Activated CD4-positive, alpha-beta T cell treated with anti-CD3 and anti-CD28 coated beads for 4 hours (primary cell): ENCODE measurements at regions not wholly inside any gene's neighbourhood (a gene's known extent, or its start where the extent isn't known, plus 50 kb on each side); places are given as distances from the start of the nearest gene placed in this dataset.
"Not testable (repeated sequence)": the region's sequence is repeated elsewhere in the genome, so short reads cannot be mapped to it uniquely, and the experiment has no call there.

Experiments used
- DNase-seq, 2 donors: peaks; one replicate each; pipeline ENCODE4 v3.0.0-alpha.2; 2020

DNA sequence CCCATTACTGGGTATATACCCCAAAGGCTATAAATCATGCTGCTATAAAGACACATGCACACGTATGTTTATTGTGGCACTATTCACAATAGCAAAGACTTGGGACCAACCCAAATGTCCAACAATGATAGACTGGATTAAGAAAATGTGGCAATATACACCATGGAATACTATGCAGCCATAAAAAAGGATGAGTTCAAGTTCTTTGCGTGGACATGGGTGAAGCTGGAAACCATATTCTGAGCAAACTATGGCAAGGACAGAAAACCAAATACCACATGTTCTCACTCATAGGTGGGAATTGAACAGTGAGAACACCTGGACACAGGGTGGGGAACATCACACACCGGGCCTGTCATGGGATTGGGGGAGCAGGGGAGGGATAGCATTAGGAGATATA, 54.4 kb upstream of the MUCL1 start:
- DNase-seq: not testable (repeated sequence)

DNA sequence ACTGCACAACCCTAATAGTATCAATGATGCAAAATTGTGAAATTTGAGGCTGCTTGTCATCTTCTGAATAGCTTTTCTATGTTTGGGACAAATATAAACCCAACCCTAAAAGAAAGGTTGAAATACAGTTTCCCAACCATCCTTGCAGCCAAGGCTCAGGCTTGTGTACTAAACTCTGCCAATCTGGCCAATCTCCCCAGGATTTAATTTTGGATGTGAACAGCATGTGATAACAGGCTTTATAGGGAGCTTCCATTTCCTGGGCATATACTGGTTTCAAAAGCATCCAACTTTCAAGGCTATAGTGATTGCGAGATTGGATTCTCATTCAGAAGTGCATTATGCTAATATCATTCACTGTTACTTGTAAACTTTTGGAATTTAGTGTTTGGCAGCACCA, 55.7 kb upstream of the MUCL1 start:
- no peak for DNase-seq

GRCh38 chr12:54796991-54797390, 57.3 kb upstream of the MUCL1 start:
- no peak for DNase-seq

- no peak for DNase-seq
Measured at GRCh38 chr12:54795644-54796043, 58.7 kb upstream of the MUCL1 start.

- no peak for DNase-seq
Measured at GRCh38 chr12:54786081-54786480, 68.2 kb upstream of the MUCL1 start.

GRCh38 chr12:54784115-54784514, 70.2 kb upstream of the MUCL1 start:
- no peak for DNase-seq

GRCh38 chr12:54777031-54777430, 77.3 kb upstream of the MUCL1 start:
- DNase-seq: not testable (repeated sequence)

DNA sequence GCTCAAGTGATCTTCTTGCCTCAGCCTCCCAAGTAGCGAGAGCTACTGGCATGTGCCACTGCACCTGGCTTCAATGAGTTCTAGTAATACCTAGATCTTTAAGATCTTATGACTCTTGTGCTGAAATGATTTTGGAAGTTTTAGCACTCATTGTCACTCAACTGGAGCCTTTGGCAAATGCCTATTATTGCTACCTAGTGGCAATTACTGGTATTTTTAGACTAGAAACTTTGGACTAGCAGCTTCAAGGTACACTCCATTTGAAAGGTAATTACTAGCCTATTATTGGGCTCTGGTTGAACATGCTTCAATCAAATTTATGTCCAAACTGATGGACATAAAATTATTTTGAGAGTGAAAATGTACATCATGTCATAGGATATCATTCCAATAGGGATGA, 80.7 kb upstream of the MUCL1 start:
- DNase-seq: no peak

- DNase-seq: no peak
Measured at GRCh38 chr12:54765652-54766051, 88.7 kb upstream of the MUCL1 start.

DNA sequence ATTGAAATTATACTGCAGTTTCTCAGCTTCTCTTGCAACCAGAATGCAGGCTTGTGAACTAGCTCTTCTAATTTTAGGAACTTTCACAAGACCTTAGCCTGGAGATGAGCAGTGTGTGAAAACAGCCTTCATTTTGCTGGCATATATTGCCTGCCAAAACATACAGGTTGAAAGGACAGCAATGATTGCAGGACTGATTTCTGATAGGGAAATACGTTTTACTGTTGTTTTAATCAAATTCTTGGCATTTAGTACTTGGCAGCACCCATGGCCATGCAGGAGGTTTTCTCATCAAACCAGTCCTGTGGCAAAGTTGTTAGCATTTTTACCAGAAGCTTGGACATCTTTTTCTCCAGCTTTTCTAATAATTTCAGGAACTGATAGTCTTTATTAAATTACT, 91.9 kb upstream of the MUCL1 start:
- no peak for DNase-seq

DNA sequence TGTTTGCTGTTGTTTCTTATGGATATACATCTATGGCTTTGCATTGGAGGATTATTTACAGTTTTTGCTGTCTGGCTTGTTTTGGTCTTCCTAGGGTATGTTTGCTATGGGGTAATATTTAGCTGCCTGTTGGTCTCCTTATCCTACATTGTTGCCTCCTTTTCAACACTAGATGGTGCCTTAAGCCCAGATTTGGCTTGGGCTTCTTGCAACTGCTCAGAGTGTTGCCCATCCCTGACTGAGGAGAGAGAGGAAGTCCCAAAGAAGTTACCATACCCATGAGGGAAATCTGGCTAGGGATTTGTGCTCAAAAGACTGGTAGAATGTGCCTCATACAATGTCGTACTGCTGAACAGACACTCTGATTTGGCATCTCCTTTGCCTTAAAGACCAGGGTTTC, 94.6 kb upstream of the MUCL1 start:
- DNase-seq: peak in 1 of 2 donors; percentile 3

DNA sequence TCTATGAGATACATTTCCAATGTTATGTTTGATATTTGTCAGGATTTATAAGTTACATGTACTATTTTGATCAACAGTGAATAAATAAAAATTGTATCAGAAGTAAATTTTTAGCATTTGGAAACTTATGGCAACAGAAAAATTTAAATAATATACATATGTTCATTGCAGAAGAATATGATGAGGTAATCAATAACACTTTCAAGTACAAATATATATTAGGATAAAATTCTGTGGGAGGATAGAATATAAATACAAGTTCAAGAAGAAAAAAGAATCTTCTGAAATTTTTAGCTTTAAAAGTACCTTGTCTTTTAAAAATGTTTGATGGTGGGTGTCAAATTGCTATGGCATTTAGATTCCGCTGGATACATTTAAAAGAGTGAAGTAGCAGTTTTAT, 102.8 kb upstream of the MUCL1 start:
- DNase-seq: no peak

DNA sequence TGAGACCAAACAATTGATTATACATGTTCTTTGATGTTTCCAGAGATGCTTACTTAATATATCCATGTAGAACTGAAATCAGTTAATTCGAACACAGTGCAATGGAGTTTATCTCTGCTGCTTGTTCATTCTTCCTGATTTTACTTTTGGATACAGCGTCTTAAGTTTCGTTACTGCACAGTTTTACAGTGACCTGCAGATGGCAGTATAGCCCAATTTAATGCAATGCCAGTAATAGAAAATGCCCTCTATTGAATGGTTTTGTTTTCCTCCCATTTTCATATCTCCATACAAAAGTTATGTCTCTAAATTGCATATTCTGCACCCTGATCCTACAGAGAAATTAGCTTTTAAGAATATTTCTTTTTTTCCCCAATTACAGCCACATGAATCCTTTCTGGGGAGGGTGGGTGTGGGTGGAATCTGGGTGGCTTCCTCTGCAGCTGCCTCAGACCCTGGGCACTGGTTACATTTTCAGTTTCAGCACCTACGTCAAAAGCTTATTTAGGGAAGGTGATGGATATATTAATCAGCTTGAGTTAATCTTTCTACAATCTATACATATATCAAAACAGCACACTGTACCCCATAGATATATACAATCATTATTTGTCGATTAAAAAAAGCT, 101.1 kb upstream of the DCD start:
- peak; percentile 27 to 58 for DNase-seq

DNA sequence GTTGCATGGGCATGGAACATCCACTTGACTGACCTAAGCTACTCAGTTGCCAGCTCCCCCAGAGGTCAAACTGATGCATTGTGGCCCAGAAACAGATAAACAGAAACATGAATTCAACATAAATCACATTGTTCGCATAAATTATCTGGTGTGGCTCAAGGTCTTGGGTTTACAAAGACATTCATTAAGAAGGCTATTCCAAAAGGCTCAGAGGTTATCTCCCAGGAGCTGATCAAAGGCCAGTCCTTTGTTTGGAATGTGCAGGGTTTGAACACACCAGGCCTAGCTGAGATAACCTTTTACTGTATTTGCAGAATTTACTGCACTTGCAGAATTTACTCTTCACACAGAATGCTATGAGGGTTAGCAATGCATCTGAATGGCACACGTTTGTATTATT, 96.4 kb upstream of the DCD start:
- DNase-seq: no peak

DNA sequence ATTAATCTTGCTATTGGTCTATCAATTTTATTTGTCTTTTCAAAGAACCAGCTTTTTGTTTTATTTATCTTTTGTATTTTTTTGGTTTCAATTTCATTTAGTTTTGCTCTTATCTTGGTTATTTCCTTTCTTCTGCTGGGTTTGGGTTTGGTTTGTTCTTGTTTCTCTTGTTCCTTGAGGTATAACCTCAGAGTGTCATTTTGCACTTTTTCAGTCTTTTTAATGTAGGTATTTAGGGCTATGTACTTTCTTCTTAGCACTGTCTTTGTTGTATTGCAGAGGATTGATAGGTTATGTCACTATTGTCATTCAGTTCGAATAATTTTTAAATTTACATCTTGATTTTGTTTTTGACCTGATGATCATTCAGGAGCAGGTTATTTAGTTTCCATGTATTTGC, 92.7 kb upstream of the DCD start:
- no peak for DNase-seq

GRCh38 chr12:54736549-54736948, 88.4 kb upstream of the DCD start:
- DNase-seq: no peak

DNA sequence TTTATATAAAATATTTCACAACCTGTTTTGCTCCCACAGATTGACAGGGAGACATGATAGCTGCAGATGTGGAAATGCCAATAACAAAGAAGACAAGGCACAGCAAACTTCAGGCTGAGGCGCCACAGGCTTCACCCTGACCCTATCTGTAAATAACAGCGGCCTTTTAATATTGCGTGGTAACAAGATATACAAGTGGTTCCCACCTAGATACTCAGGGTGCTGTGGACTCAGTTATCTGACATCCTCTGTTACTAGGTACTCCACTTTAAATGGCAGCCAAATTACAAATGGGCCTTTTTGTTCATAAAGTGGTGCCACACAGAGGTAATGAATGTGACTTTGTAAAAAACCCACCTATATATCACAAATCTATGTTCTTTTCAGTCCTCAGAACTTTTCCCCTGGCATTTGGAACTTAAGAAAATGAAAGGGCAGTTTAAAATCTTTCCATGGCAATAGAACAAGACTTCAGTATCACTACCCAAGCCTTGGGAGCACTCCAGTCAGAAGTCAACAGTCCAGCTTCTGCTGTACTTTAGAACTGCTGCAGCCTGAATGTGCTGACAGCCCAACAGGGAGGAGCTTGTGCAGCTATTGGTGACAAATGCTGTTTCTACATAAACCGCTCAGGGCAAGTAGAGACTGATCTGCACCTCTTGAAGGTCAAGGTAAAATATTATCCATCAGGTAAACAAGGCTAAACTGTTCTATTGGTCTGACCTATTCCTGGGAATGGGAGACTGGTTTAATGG, 86.2 kb upstream of the DCD start:
- no peak for DNase-seq

DNA sequence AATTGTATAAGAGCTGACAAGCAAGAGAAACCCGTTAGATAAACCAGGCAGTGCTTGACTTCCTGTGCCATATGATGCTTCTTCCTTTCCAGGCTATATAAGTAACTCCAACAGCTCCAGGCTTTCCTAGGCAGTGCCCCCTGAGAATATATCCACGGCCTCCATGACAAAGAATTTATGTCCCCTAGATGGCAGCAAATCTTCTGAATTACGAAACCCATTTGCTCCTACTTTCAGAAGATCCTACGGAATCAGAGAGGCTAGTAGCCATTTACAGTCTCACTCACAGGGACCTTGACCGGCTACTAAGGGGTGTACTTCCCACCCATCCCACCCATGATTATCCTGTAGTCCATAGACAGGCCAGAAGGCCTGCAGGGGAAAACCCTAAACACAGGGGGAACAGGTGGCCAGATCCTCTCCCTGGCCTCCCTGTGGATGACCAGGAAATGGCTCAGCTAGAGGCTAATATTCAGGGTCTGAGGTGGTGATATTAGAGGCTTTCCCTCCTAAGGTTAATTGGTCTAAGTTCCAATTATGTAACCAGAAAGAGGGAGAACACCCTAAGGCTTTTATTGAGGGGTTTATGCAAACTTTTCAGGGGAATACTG, 77.2 kb upstream of the DCD start:
- DNase-seq: no peak

DNA sequence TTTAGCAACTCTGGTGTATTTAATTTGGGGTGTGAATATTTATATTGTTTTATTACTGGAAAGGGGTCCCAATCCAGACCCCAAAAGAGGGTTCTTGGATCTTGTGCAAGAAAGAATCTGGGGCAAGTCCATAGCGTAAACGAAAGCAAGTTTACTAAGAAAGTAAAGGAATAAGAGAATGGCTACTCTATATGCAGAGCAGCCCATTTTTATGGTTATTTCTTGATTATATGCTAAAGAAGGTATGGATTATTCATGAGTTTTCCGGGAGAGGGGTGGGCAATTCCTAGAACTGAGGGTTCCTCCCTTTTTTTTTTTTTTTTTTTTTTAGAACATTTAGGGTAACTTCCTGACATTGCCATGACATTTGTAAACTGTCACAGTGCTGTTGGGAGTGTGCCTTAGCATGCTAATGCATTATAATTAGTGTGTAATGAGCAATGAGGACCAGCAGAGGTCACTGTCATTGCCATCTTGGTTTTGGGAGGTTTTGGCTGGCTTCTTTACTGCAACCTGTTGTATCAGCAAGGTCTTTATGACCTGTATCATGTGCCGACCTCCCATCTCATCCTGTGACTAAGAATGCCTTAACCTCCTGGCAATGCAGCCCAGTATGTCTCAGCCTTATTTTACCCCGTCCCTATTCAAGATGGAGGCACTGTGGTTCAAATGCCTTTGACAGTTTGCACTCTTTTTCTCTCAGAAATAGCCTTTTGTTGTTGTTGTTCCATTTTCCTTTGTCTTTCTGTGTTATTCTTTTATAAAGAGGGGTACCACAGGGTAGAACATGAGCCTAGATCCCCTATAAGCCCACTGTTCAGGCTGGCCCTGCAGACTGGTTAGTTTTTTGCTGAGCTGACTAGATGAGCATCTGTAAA, 75.5 kb upstream of the DCD start:
- DNase-seq: peak in 1 of 2 donors; percentile 30

DNA sequence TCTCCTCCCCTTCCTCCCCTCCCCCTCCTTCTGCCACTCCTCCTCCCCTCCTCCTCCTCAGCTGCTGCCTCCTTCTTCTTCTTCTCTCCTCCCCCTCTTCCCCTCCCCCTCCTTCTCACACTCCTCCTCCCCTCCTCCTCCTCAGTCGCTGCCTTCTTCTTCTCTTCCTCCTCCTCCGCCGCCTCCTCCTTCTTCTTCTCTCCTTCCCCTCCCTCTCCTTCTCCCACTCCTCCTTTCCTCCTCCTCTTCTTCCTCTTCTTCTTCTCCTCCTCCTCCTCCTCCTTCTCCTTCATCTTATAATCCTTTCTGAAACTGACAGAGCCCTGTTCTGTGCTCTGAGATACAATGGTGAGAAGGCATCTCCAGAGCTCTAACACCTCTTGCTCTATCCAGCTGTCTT, 73.1 kb upstream of the DCD start:
- DNase-seq: no peak

DNA sequence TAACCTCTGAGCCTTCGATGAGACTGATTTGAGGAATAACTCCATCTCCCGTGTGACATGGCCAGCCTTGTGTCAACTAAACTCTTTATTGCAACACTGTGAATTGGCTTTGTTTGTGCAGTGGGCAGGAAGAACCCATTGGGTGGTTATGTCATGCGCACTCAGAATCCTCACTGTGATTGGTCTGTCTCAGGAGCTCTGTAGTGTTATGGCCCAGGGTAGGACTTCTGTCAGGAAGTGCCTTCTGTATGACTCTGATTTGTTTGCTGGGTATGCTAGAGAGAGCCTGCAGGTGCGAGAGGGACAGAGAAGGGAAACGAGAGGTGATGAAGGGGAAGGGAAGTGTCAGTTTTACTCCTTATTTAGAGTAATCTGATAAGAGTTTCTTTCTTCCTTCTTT, 71.5 kb upstream of the DCD start:
- DNase-seq: no peak

DNA sequence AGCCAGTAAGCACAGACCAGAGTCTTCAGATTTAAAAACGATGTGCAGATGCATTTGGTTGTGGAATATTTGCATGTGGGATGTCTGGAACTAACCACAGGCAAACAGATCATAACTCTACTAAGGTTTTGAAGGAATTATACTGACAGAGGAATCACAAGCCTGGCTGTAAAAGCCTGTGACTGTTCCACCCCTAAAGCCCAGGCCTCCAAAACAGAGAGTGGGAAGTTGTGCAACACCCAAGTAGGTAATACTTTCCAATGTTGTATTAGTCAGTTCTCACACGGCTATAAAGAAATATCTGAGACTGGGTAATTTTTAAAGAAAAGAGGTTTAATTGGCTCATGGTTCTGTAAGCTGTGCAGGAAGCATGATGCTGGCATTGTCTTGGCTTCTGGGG, 68.1 kb upstream of the DCD start:
- no peak for DNase-seq

- not testable (repeated sequence) for DNase-seq
Measured at GRCh38 chr12:54713876-54714275, 65.7 kb upstream of the DCD start.
